Cardiac septum (tissue), 1 donor: ENCODE measurements at regions not wholly inside any gene's neighbourhood (a gene's known extent, or its start where the extent isn't known, plus 50 kb on each side); places are given as distances from the start of the nearest gene placed in this dataset.

ENCODE experiments used
- DNase-seq: peaks from one replicate; pipeline ENCODE4 v3.0.0-alpha.2; 2020; ENCODE audit warnings: low spot score
- intact Hi-C: fragments of 100-400 bp; cut with DNase I; formaldehyde crosslinking; loops from one replicate; pipeline ENCODE4 v1.14.0; 2022
- donor health status: DM: no; HTN: no; CAD: no.

DNA sequence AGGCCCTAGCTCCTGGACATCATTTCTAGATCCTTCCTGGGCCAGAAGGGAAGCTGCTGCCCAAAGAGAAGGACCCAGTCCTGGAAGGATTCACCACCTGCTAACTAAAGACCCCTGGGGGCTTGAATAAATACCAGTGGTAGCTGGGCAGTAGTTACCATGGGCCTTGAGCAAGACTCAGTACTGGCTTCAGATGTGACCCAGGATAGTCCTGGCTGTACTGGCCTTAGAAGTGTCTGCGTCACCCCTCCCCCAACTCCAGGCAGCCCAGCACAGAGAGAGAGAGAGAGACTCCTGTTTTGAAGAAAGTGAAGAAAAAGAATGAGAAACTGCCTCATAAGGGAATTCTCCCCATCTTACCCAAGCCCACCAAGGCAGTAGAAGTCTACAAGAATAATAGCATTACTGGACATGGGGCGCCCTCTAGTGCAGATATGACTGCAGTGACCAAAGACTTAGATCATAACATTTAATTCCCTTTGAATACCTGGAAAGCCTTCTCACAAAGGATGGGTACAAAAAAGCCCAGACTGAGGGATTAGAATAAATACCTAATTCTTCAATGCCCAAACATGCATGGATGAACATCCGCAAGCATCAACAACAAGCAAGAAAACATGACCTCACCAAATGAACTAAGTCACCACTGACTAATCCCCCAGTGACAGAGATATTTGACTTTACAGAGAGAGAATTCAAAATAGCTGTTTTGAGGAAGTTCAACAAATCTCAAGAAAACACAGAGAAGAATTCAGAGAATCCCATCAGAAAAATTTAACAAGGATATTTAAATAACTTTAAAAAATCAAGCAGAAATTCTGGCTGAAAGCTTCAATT is 171.8 kb downstream of the HNRNPD start:
- intact Hi-C loops = loop anchor here (5.0 to 10.0 kb wide), 3 partner anchors 357 to 795 kb away; no protein-coding TSS in a partner anchor
- DNase-seq = no peak

DNA sequence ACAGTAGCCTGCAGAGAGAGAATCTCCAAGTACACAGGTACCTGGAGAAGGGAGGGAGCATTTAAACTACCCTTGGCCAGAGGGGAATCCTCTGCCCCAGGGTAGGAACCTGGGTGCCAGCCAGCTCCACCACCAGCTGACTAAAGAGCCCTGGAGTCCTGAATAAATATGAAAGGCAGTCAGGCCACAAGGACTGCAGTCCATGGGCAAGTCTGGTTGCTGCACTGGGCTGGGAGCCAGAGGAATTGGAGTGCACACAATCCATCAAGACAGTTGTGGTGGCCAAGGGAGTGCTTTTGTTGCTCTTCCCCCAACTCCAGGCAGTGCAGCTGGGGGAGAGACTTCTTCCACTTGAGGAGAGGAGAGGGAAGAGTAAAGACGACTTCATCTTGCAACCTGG is 172.5 kb downstream of the HNRNPD start:
- intact Hi-C loops = loop anchor here (5.0 to 10.0 kb wide), 3 partner anchors 357 to 794 kb away; no protein-coding TSS in a partner anchor
- DNase-seq = no peak

DNA sequence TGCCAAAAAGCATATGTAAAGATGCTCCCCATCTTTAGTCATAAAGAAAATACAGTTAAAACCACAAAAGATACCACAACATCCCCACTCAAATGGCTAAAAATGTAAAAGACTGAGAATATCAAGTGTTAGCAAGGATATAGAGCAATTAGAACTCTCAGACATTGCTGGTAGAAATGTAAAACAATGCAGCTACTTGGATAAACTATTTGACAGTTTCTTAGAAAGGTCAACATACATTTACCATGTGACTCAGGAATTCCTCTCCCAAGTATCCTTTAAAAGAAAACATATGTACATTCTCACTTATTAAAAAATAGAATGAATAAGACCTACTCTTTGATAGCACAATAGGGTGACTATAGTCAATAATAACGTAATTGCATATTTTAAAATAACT is 173.7 kb downstream of the HNRNPD start:
- DNase-seq = no peak
- intact Hi-C loops = loop anchor here (5.0 to 10.0 kb wide), 3 partner anchors 355 to 793 kb away; no protein-coding TSS in a partner anchor

DNA sequence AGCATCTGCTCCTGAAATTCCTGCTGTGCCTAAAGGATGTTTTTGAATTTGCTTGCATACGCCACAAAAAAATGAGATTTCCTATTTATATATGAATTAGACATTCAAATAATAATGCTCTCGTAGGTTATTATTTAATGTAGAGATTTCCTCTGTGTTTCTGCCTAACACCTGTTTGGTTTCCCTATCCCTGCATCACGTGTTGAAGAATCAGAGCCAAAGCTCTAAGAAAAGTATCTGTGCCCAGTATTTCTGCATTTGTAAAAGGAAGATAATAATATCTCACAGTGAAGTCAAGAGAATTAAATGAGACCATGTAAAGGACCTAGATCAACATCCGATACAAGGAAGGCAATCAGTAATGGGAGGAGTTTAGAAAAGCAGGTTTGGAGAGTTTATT is 179.5 kb downstream of the HNRNPD start:
- intact Hi-C loops = no loop called here
- no peak for DNase-seq

DNA sequence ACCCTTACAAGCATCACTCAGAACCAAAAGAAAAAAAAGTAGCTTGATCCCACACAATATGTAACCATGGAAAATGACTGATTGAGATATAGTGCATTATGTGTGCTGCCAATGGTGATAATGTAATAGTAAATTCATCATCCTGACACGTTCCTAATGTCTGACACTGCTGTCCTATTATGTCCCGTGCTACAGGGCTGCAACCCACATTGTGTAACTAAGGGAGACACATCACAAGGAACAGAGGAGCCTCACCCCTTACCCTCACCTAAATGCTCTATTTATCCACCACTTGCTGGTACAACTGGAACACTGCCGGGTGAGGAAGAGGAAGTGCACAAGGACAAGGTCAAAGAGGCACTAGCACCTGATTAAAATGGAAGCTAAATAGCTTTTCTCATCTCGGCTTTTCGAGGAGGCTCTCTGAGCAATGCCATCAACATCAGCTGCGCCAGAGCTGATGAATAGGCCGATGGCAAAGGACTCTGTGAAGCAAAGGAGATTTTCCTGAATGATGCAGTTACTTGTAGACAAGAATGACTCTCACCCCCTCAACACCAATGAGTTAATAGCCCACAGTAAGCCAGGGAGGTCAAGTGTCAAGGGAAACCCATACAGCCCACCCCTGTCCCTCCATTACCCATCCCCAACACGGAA is 181.6 kb downstream of the HNRNPD start:
- DNase-seq = no peak
- intact Hi-C loops = no loop called here

DNA sequence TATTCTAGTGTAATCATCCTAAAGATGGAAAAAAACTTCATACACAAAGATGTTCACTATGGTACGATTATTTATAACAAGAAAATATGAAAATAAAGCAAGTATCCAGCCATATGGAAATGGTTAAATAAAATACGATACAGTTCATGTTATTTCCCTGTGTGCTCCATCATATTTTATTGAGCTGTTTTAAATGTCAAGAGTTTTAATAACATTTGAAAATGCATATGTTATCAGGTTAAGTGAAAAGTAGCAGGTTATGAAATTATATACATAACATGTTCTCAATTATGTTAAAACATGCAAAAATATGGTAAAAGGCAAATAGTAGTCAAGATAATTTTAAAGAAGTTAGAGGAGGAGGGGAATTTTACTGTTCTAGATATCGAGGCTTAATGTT is 192.0 kb downstream of the HNRNPD start:
- no peak for DNase-seq
- intact Hi-C loops = no loop called here

DNA sequence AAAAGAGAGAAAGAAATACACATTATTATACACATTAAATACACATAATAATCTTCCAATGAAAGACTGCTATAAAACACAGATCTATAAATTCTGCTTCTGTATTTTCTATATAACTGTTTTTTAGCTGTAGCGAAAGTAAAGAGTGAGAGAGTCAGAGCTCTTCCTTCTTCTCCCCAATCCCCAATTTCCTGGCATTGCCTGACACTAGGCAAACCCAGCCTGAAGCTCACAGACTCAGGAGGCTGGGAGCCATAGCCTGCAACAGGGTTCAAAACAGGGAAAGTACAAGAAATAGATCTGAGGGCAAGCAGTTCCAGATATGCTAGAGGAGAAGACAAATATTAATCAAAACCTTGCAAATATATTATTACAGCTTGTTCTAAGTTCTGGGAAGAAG is 201.6 kb downstream of the HNRNPD start:
- no peak for DNase-seq
- intact Hi-C loops = no loop called here

DNA sequence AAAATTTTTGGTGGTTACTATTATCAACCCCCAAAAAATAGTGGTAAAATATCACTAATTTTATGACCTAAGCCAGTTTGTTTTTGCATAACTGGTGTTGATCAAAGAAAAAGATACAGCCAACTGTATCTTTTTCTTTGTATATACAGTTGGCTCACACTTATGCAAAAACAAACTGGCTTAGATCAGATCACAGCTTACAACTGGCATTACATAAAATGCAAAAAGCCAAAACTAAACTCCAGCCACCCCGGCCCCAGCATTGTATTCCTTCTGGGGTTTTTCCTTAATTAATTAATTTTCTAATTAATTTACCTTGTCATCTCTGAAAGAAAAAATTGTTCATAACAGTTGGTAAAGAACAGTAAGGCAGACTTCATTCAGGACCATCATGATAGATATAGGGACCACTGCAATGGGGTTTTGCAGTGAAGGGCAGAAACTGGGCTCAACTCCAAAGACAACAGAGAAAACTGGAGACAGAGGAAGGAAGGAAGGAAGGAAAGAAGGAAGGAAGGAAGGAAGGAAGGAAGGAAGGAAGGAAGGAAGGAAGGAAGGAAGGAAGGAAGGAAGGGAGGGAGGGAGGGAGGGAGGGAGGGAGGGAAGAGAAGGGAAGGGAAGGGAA is 202.1 kb downstream of the HNRNPD start:
- intact Hi-C loops = no loop called here
- no peak for DNase-seq

DNA sequence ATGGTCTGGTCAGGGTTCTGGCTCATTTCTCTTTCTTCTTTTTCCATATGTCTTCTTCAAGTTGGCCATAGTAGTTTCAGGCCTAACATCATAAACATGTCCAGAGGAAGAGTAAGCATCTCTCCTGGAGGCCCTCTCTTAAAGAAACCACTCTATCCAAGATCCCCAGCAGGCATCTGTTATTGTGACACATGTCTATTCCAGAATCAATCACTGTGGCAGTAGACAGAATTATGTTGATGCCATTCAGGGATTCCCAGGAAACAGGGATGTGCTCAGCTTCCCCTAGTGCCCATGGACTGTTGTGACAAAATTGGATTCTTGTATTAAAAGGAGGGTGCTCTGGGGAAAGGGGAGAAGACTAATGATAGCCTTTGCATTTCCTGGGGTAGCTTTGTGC is 224.0 kb downstream of the HNRNPD start:
- no peak for DNase-seq
- intact Hi-C loops = no loop called here

DNA sequence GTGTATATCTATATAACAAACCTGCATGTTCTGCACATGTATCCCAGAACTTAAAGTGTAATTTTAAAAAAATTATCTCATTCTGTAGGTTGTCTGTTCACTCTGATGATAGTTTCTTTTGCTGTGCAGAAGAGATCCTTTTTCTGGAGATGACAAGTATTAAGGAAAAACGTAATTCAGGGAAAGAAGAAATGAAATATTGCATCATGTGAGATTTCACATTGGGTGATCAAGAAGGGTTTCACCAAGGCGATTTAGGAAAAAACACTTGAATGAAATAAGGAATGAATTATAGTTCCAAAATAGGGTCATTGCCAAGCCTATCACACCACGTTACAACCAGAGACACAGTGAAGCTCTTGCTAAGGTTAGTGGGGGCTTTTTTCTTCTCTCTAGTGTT is 227.9 kb downstream of the HNRNPD start:
- intact Hi-C loops = no loop called here
- DNase-seq = no peak

DNA sequence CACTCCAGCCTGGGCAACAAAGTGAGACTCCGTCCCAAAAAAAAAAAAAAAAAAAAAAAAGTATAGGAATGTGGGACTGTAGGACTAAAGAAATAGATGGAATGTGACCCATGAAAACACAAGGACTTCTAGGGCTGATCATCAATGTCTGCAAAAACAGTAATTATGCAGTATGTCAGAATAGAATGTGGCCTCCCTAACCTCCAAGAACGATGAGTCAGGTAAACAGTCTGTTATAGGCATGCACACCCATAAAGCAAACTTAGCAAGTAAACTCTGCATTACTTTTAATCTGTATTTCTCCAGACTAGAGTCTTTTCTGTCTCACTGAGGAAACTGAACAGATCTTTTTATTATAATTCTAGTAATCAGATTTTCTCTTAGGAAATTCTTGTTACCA is 233.4 kb downstream of the HNRNPD start:
- no peak for DNase-seq
- intact Hi-C loops = no loop called here

DNA sequence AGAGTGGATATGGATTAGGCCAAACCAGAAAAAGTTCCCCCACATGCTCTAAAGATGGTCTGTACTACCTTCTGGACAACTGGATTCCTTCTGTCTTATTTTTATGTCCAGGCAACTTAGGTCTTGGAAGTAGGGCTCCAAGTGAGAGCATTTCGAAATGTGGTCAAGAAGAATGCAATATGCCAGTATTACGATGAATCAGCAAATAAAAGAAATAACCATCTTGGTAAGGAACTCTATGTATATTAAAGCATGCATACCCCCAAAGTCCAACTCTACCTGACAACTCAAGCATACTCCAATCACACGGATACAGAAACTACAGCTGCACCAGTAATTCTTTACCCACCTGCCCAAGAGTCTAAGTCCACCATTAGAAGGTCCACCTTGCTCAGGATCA is 234.5 kb downstream of the HNRNPD start:
- intact Hi-C loops = no loop called here
- no peak for DNase-seq

DNA sequence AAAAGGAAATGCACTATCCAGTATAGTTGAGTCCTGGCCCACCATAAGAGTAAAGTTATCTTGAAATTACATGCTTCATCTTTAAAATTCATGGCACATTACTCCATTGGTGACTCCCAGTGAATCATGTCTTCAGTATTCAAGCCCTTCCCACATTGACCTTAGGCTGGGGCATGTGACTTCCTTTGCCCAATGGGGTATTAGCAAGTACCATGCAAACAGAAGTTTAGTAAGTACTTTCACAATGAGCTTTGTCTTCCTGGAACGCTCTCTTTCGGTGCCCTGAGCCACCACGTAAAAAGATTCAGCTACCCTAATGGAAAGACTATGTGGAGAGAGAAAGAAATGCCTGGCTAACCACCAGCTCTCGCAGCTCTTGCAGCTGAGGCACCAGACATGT is 235.4 kb downstream of the HNRNPD start:
- DNase-seq = no peak
- intact Hi-C loops = no loop called here

DNA sequence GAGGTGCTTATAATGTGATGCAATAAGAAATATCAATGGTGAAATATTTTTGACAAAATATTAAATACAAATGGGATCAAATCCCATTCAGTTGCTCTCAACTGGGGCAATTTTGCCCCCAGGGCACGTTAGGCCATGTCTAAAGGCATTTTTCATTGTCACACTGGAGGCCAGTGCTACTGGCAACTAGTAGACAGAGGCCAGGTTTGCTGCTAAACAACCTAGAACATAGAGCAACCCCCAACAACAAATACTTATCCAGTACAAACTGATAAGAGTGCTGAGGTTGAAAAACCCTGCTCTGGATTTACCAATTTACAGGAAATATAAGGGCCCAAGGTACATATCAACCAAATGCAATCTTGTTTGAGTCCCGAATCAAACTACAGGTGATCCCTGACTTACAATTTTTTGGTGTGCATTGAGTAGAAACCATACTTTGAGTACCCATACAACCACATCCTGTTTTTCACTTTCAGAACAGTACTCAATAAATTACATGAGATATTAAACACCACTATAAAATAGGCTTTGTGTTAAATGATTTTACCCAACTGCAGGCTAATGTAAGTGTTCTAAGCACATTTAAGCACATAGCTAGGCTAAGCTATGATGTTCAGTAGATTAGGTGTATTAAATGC is 237.5 kb downstream of the HNRNPD start:
- no peak for DNase-seq
- intact Hi-C loops = no loop called here

DNA sequence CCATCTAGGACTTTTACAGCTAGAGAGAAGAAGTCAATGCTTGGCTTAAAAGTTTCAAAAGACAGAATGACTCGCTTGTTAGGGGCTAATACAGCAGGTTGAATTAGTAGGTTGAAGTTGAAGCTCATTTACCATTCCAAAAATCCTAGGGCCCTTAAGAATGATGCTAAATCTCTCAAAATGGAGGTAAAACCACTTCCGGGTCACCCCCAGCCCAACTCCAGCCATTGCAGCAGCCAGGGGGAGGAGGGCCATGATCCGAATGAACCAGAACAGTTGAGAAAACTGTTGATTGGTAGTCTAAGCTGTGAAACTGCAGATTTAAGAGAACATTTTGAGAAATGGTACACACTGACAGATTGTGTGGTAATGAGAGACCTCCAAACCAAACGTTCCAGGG is 245.4 kb downstream of the HNRNPD start:
- intact Hi-C loops = no loop called here
- DNase-seq = no peak

DNA sequence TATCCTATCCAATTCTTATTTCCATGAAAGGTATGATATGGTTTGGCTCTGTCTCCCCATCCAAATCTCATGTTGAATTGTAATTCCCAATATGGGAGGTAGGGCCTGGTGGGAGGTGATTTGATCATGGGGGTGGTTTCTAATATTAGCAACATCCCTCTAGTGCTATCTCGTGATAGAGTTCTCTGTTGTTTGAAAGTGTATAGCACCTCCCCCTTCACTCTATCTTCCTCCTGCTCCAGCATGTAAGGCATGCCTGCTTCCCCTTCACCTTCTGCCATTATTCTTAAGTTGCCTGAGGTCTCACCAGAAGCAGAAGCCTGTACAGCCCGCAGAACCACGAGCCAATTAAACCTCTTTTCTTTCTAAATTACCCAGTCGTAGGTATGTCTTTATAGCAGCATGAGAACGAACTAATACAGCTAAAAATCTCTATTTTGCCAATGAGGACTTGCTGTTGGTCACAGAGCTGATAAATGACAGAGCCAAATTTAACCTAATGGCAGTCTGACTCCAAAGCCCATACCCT is 247.2 kb downstream of the HNRNPD start:
- no peak for DNase-seq
- intact Hi-C loops = no loop called here

DNA sequence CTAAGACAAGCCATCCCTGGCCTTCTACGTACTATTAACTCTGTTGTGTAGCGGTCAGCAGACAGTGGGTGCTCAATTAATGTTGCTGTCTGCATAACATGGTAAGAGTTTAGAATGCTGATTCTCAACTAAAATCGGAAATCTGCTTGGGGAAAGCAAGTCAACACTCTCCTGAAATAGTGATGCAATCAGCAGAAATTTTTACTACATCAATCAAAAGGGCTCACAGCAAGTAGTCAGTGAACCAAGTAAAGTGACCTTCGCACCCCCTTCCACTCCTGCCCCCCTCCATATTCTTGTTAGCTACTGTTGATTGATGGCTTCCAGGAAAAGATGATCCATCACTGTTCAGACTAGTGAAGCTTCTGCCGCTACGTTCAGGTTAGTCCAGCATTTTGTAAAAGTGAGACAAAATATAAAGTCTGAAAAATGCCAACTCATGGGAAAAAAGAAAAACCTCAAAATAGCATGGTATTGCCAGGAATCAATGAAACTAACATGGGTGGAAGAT is 247.9 kb downstream of the HNRNPD start:
- no peak for DNase-seq
- intact Hi-C loops = no loop called here

DNA sequence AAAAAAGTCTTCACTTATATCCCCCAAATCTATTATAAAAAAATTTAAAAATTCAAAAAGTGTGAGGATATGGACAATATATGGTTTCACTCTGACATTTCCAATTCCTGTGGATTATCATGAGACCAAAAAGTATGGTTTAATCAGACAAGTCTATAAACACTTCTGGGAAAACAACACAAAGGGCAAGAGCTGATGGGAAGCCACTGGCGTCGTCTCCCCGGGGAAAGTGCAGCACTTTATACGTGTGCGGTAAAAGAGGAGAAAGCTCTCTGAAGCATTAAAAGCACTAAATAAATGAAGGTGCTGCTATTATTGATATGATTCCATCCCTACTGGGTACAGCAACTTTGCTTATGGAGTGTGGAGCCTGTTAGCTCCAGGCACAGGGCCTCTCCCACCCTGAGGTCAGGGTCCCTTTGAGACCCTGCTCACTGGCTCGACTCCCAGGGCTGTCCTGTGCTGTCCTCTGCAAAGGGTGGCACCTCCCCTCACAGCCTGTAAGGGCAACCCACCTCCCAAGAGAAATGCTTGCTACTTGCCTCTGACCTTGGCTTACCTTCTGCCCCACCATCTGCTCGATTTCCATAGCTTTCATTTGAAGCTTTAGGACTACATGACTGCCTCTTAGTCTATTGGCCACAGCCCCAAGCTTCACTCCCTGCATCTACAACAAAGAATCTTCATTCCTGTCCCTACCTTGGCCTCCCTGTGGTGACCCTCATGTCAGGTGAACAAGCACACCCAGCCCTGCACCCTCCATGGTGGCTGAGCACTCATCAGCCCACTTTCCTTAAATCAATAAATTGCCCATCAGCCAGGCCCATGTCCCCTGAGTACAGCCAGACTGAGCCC is 248.6 kb downstream of the HNRNPD start:
- intact Hi-C loops = no loop called here
- no peak for DNase-seq

DNA sequence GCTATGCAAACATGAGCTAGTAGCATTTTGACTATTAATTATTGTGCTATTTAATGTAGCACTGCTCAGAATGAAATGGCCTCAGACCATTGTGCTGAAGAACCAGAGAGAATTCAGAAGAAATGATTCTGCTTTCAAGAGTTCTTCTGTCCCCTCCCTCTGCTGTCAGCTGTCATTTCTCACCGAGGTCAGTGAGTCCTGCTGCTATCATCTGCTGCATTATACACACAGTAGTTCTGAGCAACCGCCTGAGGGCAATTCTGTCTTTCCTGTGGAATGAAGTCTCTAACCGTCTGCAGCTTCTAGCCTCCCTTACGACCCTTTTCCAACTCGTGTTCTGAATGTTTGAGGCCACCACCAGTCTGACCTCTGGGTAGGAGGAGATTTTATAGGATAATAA is 249.4 kb downstream of the HNRNPD start:
- intact Hi-C loops = no loop called here
- DNase-seq = no peak
